ENCODE measurements at regions not wholly inside any gene's neighbourhood (a gene's known extent, or its start where the extent isn't known, plus 50 kb on each side); places are given as distances from the start of the nearest gene placed in this dataset.

- TF ChIP-seq, protein P1, sequence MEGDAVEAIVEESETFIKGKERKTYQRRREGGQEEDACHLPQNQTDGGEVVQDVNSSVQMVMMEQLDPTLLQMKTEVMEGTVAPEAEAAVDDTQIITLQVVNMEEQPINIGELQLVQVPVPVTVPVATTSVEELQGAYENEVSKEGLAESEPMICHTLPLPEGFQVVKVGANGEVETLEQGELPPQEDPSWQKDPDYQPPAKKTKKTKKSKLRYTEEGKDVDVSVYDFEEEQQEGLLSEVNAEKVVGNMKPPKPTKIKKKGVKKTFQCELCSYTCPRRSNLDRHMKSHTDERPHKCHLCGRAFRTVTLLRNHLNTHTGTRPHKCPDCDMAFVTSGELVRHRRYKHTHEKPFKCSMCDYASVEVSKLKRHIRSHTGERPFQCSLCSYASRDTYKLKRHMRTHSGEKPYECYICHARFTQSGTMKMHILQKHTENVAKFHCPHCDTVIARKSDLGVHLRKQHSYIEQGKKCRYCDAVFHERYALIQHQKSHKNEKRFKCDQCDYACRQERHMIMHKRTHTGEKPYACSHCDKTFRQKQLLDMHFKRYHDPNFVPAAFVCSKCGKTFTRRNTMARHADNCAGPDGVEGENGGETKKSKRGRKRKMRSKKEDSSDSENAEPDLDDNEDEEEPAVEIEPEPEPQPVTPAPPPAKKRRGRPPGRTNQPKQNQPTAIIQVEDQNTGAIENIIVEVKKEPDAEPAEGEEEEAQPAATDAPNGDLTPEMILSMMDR (IDR thresholded peaks at IDR 0.05): no peak
- peak; percentile 97 to 98 (median 97) for ATAC-seq
- WGBS, 2 donors: 9 to 10% methylated on average over 30 of the region's 30 CpGs
- no peak for FAIRE-seq
- no peaks in the 10 kb centered on the region for H3K9me3 ChIP-seq
- H3K36me3 ChIP-seq: no peaks in the 10 kb centered on the region
- intact Hi-C loops (cut with DNase I): no loop called here
- no peaks in the 10 kb centered on the region for H3K4me1 ChIP-seq
- peak overlapping the region; percentile 35 to 64 (median 54) for H3K4me3 ChIP-seq
- H3K27me3 ChIP-seq: no peaks in the 10 kb centered on the region
- peak; percentile 79 to 96 (median 92) for DNase-seq
- H3K27ac ChIP-seq: peak overlapping the region in 1 of 4 donors; percentile 44
Observed at GRCh38 chr11:45354976-45355705, 69.0 kb upstream of the SYT13 start.

DNA sequence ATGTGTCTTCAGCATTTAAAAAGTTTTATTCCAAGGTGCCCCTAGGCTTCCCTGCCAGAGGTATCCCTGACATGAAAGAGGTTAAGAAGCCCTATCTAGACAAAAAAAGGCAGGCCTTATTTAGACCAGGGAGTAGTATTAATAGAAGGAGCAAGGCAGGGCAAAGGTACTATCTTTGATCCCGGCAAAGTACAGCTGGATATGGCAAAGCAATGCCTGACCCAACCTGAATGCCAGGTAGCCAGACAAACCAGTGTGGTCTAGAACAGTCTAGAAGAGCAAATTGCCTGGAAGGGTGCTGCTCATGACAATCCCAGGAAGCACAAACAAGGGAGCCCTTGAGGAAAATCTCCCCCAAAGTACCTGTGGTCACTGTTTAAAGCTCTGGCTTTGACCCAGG is 62.6 kb upstream of the SYT13 start:
- WGBS, 2 donors: 63 to 66% methylated on average over 1 of the region's 1 CpG
- Histone ChIP-seq H3K27me3 (no peaks in the 10 kb centered on the region), H3K4me3 (no peak overlapping the region), H3K9me3 (no peaks in the 10 kb centered on the region), H3K4me1 (no peaks in the 10 kb centered on the region), H3K36me3 (no peaks in the 10 kb centered on the region), H3K27ac (no peak overlapping the region)
- intact Hi-C loops (cut with DNase I): no loop called here
- TF ChIP-seq, protein P1 (IDR thresholded peaks at IDR 0.05): no peak
- DNase-seq (no peak), FAIRE-seq (no peak), ATAC-seq (no peak)

GRCh38 chr11:45347348-45348082 is 61.4 kb upstream of the SYT13 start:
- FAIRE-seq: no peak
- DNase-seq: no peak
- Histone ChIP-seq H3K4me1 (no peaks in the 10 kb centered on the region), H3K4me3 (no peak overlapping the region), H3K9me3 (no peaks in the 10 kb centered on the region), H3K27me3 (no peaks in the 10 kb centered on the region), H3K36me3 (no peaks in the 10 kb centered on the region), H3K27ac (no peak overlapping the region)
- intact Hi-C loops (cut with DNase I): no loop called here
- no peak for ATAC-seq
- TF ChIP-seq, protein P1 (IDR thresholded peaks at IDR 0.05): no peak
- WGBS, 2 donors: 58 to 61% methylated on average over 12 of the region's 12 CpGs

DNA sequence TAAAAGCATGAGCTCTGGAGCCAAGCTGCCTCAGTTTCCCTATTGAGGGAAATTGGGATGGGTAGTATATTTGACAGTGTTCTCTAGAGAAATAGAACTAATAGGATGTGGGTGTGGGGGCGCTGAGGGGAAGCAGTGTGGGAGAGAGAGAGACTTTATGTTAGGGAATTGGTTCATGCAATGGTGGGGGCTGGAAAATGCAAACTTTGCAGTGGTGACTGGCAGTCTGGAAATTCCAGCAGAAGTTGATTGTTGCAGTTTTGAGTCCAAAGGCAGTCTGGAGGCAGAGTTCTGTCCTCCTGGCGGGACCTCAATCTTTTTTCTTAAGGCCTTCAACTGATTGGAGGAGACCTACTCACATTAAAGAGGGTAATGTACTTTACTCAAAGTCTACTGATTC is 59.4 kb upstream of the SYT13 start:
- WGBS, 2 donors: 81 to 94% methylated on average over 2 of the region's 2 CpGs
- ATAC-seq: no peak
- TF ChIP-seq, protein P1 (IDR thresholded peaks at IDR 0.05): no peak
- no peak overlapping the region for H3K27ac ChIP-seq
- H3K4me3 ChIP-seq: no peak overlapping the region
- no peaks in the 10 kb centered on the region for H3K36me3 ChIP-seq
- intact Hi-C loops (cut with DNase I): no loop called here
- H3K4me1 ChIP-seq: no peaks in the 10 kb centered on the region
- no peak for FAIRE-seq
- H3K9me3 ChIP-seq: no peaks in the 10 kb centered on the region
- DNase-seq: no peak
- H3K27me3 ChIP-seq: no peaks in the 10 kb centered on the region

DNA sequence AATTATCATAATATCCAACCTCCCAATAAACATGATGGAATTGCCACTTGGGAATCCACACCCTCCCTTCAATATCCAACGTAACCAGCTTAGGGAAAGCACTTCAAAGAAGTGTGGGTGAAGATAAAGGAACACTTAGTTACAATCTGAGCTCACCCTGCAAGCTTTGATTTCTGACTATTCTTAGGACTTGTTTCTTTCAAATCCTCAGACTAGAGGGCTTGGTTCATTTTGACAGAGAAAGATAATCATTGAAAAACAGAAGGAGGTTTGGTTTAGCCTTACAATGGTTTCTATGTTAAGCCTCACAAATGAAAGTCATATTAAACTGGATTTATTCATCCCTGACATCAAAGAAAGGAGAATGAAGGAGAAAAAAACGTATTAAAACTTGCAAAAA is 57.9 kb upstream of the SYT13 start:
- ATAC-seq: no peak
- intact Hi-C loops (cut with DNase I): no loop called here
- no peak for FAIRE-seq
- Histone ChIP-seq H3K4me1 (peaks cover 0 to 3% (median 0%) of the 10 kb centered on the region in 3 donors), H3K9me3 (no peaks in the 10 kb centered on the region), H3K27me3 (no peaks in the 10 kb centered on the region), H3K4me3 (no peak overlapping the region), H3K27ac (no peak overlapping the region), H3K36me3 (no peaks in the 10 kb centered on the region)
- DNase-seq: no peak
- TF ChIP-seq, protein P1 (IDR thresholded peaks at IDR 0.05): no peak
- 47 to 49% methylated on average over 2 of the region's 2 CpGs for WGBS, 2 donors
